HCT116 (cell line): ENCODE measurements at regions not wholly inside any gene's neighbourhood (a gene's known extent, or its start where the extent isn't known, plus 50 kb on each side); places are given as distances from the start of the nearest gene placed in this dataset.

ENCODE experiments used
- CTCF ChIP-seq, 3 experiments: fragments of 200-600 bp in 1 of 3; sonication (generic) in 1 of 3; IDR thresholded peaks in 2 of 3; conservative IDR thresholded peaks in 1 of 3; 2 replicates each; pipeline ENCODE4 v1.5.1; 2012 to 2017; ENCODE audit warnings: low read depth in 2 of 3, low read length in 2 of 3, antibody characterized with exemption in 1 of 3, borderline replicate concordance in 1 of 3, control low read depth in 1 of 3, mild to moderate bottlenecking in 1 of 3, mixed read lengths in 1 of 3, mixed run types in 1 of 3, moderate library complexity in 1 of 3; ENCODE audit not compliant: insufficient read depth in 1 of 3
- ZBTB33 ChIP-seq: IDR thresholded peaks from 2 replicates; pipeline ENCODE4 v1.6.1; 2011; ENCODE audit warnings: mild to moderate bottlenecking, low read length, moderate library complexity; ENCODE audit not compliant: insufficient replicate concordance; ENCODE audit errors: extremely low read depth
- ZNF274 ChIP-seq: fragments of 200-500 bp; sonication (Bioruptor generic); IDR thresholded peaks from 2 replicates; pipeline ENCODE4 v1.6.1; 2014; ENCODE audit warnings: mild to moderate bottlenecking, low read depth, low read length, inconsistent platforms

GRCh38 chr1:168803806-168804510, 75.0 kb upstream of the DPT start:
- TF ChIP-seq CTCF (IDR thresholded peaks at IDR 0.05 in 2 of 3, conservative IDR thresholded peaks at IDR 0.05 in 1 of 3; ENCODE audit: borderline replicate concordance in 1 of 3, insufficient read depth in 1 of 3, low read depth in 2 of 3, low read length in 2 of 3) (no peak), ZBTB33 (no peak), ZNF274 (no peak)
